Stimulated activated CD4-positive, alpha-beta T cell treated with anti-CD3 and anti-CD28 coated beads, Interleukin-2, amount 100 ng/mL, for 4 hours (primary cell): ENCODE measurements at regions not wholly inside any gene's neighbourhood (a gene's known extent, or its start where the extent isn't known, plus 50 kb on each side); places are given as distances from the start of the nearest gene placed in this dataset.
"Not testable (repeated sequence)": the region's sequence is repeated elsewhere in the genome, so short reads cannot be mapped to it uniquely, and the experiment has no call there.

Experiments used
- DNase-seq: peaks from one replicate; pipeline ENCODE4 v3.0.0-alpha.2; 2020; ENCODE audit warnings: low read depth

DNA sequence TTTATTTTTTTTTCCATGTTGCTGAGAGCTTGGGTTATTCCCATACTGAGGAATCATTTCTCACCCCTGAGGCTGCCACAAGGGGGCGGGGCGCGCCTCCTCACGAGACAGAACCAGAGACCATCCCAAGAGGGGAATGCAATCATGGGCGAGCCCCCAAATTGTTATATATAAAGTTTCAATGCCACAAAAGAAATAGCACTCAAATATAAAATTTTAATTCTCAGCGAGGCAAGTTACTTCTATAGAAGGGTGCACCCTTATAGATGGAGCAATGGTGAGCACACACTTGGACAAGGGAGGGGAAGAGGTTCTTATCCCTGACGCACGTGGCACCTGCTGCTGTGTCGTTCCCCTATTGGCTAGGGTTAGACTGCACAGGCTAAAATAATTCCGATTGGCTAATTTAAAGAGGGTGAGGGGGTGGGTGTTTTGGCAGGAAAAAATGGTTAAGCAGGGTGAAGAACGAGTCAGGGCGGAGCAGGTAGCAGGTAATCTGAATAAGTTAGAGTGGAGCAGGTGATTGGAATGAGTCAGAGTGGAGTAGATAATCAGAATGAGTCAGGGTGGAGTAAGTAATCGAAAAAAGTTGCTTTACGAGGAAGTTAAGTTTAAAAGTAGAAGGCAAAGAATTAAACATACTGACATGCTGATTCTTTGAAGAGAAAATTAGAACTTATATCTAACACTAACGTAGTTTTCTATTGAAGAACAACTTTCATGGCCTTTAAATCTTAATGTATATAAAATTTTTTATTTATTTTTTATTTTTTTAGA is 177.5 kb downstream of the MTCL1 start:
- no peak for DNase-seq

DNA sequence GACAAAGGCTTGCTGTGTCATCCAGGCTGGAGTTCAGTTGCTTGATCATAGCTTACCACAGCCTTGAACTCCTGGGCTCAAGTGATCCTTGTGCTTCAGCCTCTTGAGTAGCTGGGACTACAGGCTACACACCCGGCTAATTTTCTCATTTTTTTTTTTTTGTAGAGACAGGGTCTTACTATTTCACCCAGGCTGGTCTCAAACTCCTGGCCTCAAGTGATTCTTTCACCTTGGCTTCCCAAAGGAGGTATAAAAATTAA is 178.0 kb downstream of the MTCL1 start:
- no peak for DNase-seq

DNA sequence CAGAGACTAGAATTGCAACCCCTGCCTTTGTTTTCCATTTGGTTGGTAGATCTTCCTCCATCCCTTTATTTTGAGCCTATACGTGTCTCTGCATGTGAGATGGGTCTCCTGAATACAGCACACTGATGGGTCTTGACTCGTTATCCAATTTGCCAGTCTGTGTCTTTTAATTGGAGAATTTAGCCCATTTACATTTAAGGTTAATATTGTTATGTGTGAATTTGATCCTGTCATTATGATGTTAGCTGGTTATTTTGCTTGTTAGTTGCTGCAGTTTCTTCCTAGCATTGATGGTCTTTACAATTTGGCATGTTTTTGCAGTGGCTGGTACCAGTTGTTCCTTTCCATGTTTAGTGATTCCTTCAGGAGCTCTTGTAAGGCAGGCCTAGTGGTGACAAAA is 182.5 kb downstream of the MTCL1 start:
- DNase-seq: not testable (repeated sequence)

DNA sequence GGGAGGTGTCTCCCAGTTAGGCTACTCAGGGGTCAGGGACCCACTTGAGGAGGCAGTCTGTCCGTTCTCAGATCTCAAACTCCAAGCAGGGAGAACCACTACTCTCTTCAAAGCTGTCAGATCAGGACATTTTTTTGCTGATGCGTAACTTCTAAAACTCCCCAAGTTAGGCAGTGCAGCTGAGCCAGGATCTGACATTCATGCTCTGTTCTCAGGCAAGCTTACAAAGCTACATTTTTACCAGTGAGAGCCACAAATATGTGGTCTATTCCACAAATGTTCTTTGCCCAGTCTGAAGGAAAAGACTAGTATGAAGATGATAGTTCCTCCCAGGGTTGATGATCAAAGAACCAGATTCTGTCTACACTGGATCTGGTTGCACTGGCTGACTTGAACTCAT is 184.1 kb downstream of the MTCL1 start:
- DNase-seq: no peak

DNA sequence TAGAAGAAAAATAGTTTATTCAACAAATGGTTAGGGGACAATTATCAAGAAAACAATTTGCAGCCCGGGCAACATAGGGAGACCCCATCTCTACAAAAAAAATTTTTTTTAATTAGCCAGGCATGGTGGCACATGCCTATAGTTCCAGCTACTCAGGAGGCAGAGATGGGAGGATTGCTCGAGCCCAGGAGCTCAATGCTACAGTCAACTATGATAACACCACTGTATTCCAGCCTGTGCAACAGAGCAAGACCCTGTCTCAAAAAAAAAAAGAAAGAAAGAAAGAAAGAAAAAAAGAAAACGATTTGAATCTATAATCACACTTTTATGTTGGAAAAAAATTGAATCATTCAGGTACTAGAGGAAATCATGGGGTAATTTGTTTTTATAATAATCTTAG is 185.1 kb downstream of the MTCL1 start:
- DNase-seq: not testable (repeated sequence)

DNA sequence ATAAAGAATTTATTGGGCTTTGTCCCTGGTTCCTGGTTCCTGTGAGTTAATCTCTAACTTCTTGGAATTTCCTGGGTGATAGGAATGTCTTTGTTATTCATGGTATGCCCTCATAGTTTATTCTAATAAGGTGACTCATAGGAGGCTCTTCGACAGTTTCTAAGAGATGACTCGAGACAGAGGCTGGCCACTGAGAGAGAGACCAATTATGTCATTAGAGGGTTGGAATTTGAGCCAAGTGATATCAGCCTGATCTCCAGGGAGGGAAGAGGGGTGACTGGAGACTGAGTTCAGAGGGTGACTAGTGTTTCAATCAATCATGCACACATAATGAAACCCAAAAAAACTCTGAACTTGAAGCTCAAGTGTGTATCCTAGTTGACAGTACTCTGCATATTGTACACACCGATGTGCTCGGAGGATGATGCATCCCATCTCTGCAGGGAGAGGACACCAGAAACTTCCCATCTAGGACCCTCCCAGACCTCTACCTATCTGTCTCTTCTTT is 185.7 kb downstream of the MTCL1 start:
- no peak for DNase-seq

DNA sequence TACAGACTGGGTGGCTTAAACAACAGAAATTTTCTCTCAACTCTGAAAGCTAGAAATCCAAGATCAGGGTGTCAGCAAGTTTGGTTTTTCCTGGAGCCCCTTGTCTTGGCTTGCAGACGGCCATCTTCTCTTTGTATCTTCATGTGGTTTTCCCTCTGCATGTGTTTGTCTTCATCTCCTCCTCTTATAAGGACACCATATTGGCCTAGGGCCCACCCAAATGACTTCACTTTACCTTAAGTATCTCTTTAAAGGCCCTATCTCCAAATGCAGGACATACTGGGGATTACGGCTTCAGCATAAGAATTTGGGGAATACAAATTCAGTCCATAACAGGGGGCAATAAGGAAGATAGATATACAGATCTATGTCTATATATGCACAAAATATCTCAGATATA is 187.9 kb downstream of the MTCL1 start:
- DNase-seq: no peak

DNA sequence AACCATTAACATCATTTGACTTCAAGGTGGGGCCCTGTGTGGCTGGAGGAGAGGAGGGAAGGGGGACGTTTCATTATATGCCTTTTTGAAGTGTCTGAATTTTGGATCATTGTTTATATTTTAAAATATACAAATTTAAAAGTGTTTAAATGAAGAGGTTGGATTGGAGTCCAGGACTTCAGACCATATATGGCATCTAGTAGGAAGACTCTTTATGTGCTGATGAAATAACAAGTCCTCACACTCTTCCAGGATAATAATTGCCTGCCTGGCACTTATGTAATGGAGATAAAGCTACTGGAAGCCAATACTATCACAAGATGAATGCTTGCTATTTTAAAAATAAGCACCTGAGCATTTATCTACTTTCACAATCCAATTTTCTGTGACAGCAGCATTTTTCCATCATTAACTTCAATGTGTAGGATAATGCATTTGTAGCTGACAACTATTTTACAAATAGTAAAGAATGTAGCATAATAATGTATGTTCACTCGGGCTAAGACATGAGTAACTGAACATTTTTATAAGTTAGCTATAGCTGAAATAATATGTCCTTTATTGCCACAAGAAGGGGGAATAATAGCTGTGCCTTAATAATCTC is 188.4 kb downstream of the MTCL1 start:
- no peak for DNase-seq

DNA sequence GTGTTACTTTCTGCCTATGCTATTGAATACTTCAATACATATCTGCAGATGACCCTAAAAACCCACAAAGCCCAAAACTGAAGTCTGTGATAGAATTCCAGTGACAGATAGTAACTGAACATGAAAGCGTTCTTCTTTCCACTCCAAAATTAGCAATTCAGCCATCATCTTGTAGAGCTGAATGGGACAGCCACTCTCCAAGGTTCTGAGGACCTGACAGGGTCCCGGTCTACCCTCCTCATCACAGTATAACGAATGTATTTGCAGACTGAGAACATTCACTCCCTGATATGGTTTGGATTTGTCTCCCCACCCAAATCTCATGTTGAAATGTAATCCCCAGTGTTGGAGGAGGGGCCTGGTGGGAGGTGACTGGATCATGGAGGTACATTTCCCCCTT is 189.5 kb downstream of the MTCL1 start:
- DNase-seq: no peak

DNA sequence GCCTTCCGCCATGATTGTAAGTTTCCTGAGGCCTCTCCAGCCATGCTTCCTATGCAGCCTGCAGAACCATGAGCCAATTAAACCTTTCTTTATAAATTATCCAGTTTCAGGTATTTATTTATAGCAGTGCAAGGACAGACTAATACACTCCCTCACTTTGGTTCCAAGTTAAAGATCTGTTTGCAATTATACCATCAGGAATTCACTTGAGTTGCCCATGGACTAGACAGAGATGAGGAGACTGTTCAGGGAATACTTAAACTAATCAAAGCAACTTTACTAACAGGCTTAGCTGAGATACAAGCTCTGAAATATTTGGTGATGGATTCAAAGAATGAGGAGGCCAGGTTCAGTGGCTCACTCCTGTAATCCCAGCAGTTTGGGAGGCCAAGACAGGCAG is 190.0 kb downstream of the MTCL1 start:
- no peak for DNase-seq

DNA sequence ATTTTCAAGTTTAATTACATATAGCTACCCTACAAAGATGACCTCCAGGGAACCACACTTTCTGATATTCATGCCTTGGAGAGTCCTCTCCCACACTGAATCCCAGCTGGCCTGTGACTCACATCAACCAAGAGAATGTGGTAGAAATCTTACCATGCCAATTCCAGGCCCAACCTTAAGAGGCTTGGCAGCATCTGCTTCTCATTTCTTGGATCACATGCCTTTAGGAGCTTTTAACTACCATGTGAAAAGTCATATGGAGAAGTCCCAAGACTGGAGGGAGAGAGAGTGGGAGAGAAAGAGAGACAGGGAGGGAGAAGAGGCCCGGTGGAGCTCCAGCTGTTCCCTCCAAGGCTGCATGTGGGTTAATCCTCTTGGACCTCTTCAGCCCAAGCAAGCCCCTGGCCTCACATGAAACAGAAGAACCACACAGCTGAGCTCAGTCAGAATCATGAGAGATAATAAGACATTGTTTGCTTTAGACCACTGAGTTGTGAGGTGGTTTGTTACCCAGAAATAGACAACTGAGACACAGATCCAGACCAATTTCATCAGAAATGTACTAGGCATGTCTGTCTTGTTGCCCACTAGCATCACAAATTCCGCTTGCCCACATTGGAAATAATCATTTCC is 190.7 kb downstream of the MTCL1 start:
- no peak for DNase-seq

DNA sequence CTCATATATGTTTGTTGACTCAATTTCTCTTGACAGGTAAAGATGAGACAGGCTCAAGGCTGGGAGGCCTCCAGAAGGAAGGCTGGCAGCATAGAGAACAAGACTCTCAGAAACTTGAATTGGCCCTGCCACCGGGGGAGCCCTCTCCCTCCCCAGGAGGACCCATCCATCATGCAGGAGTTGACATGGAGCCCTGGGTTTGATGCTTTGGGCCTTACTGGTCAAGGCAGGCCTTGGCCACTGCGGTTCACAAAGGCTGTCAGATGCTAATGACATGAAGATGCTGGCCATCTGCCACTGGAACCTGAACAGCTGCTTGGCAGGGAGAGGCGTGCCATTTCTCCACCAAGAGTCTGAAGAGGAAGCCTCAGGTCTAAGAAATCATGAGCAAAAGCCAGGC is 193.6 kb downstream of the MTCL1 start:
- DNase-seq: no peak

DNA sequence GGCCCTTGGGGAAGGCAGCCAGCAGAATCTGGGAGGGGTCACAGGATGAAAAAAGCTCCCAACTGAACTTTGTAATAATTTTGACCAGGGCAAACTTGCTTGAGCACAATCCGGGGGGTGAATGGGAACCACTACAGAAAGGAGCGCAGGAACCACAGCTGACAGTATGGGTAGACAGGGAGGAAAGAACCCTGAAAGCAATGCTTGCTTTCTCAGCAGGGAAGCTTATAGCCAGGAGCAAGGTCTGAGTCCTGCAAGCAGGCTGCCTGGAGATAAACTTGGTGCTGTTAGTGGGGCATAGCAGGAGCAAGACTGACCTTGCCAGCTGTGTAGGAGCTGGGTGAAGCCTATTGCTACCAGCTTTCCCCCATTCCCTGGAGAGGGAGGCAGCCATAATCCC is 195.2 kb downstream of the MTCL1 start:
- no peak for DNase-seq

DNA sequence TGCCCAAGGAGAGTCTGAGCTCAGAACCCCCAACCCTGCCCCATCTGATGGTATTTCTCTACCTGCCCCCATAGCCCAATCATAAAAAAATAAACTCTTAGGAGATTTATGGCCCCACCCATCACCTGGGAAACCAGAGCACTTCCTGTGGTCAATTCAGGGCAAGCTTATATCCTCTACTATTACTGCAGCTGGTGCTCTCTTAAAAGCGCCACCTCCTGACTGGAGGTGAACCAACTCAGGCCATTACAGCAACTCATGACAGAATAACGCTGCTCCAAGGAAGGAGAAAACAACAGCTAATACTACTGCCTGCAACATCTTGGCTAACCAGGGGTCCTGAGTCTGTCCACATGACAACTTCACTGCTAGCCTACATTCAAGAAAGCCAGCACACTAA is 195.7 kb downstream of the MTCL1 start:
- DNase-seq: no peak

DNA sequence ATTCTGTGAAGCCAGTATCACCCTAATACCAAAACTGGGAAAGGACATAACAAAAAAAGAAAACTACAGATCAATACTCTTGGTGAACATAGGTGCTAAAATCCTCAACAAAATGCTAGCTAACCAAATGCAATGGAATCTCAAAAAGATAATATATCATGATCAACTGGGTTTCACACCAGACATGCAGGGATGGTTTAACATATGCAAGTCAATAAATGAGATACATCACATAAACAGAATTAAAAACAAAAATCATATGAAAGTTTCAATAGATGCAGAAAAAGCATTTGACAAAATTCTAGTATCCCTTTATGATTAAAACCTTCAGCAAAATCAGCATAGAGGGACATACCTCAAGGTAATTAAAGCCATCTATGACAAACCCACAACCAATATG is 198.2 kb upstream of the NDUFV2 start:
- DNase-seq: no peak

DNA sequence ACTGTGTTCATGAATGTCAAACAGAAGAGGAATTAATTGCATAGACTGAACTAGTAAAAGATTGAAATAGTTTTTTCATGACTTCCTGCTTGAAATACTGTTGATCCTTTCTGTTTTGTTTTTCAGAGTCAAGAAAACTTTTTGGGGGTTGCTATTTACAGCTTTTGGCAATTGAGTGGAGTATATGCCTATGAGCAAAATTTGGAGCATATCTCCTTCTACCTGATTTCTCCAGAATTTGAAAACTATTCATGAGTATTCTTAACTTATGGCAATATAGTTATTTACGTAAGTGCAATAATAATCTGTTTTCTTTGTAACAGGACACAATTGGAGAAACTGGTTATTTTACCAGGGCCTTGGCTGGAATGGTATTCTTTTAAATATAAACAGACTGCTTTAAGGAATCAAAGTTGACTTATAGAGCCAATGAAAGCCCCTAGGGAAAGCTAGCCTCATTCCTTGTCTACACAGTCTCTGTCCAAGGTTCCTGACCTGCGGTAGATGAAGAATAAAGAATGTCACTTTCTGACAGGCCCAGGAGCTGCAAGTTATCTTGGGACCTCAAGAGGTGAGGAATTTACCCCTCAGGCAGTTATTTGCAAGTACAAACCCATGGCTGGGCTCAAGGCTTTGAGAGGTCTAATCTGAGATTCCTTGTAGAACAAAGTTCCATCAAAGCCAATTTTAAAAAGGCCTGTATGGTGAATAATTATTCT is 193.5 kb upstream of the NDUFV2 start:
- no peak for DNase-seq

DNA sequence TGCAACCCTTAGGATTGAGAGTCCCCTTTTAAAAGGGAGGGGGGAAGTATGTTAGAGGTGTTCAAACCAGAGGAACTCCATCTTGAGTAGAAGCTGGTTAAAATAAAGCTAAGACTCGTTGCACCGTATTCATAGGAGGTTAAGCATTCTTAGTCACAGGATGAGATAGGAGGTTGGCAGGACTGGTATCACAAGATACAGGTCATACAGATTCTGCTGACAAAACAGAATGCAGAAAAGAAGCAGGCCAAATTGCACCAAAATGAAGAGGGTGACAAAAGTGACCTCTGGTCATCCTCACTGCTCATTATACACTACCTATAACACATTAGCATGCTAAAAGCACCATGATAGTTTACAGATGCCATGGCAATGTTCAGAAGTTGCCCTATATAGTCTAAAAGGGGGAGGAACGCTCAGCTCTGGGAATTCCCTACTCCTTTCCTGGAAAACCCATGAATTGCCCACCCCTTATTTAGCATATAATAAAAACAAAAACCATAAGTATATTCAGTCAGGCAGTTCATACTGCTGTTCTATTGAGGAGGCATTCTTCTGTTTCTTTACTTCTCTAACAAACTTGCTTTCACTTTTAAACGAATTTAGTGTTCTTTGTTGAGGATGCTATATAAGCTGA is 192.2 kb upstream of the NDUFV2 start:
- DNase-seq: no peak

DNA sequence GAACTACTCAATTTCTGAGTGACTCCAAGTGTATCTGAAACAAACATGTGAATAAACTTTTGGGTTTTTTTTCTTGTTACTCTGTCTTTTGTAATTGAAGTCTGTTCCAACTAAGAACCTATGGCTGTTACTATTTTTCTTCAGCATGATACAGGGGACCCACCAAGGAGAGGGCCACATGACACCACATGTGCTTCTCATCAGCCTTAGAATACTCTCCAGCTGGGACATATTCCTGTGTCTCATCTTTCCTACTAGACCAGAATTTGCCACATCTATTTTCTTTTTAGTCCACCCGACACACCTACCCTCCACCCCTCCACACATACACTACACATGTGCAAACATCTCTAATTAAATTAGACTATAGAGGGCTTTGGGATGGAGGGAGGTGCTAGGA is 191.7 kb upstream of the NDUFV2 start:
- no peak for DNase-seq

DNA sequence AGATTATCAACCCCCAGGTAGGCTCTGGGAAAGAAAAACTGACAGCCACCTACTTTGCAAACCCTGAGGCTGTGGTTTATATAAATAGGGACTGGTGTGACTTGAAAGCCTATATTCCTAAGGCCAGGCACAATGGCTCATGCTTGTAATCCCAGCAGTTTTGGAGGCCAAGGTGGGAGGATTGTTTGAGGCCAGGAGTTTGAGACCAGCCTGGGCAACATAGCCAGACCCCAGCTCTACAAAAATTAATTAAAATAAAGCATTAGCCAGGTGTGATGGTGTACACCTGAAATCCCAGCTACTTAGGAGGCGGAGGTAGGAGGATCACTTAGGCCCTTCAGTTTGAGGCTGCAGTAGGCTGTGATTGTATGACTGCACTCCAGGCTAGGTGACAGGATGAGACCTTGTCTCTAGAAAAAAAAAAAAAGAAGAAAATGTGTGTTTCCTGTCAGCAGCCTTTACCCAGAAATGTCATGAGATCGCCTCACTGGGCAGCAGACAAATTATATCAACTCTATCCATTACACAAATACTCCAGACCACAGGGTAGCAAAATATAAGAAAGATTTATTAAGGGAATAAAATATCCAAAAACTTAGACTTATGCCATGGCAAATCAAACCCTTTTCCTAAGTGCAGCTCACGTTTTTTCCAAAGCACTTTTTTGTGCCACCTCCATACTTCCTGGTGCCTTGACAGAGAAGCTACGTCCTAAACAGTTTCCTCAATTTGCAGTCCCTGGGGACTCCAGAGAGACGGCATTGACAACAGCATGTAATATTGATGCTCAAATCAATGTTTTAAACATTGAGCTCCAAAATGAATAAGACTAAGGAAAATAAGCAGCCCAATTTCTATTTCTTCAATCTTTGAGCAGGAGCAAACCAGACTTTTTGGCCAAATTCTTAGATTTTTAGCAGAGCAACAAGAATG is 190.8 kb upstream of the NDUFV2 start:
- no peak for DNase-seq

DNA sequence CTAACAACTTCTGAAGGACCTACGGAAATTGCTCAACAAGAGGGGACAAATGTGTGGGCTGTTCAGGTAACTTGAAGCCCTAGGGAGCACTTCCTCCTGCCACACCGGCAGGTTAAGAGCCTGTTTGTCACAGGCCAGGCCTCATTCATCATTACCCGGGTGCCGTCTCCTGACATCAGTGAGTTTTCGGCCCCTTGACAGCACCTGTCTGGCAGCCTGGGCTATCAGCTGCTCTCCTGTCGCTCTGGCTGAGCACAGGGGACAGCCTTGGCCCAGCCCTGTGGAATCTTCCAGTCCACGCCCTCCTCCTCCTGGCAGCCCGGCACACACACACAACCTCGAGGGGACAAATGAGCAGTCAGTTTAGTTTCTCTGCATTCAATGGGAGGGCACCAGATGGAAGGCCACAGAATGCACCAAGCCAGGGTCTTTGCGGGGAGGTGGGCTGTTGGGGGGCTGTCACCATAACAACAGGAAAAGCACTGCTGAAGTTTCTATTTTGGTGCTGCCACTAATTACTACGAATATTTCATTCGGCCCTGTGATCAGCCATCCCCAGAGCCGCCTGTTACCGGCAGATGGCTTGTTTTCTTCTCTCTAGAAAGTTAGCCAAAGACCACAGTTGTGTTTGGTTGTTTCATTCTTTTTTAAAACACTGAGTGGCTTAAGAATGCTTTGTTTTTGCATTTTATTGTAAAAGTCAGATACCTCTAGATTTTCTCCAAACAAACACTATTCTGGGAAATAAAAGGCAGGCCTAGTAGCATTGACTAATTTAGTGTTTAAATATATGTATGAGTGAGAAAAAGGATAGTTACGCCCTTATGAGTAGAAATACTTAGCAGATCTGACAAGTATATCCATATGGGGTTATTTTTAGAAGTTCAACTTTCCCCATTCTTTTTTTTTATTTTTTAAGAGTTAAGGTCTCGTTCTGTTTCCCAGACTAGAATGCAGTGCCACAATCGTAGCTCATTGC is 189.9 kb upstream of the NDUFV2 start:
- DNase-seq: no peak
